Thoracic aorta (tissue), 2 donors: ENCODE measurements at regions not wholly inside any gene's neighbourhood (a gene's known extent, or its start where the extent isn't known, plus 50 kb on each side); places are given as distances from the start of the nearest gene placed in this dataset.
"Not testable (repeated sequence)": the region's sequence is repeated elsewhere in the genome, so short reads cannot be mapped to it uniquely, and the experiment has no call there.

Source experiments
- ATAC-seq: fragments of 150-250 bp; one replicate; pipeline ENCODE4 v1.8.0; 2017; ENCODE audit warnings: low read depth; ENCODE audit not compliant: insufficient number of reproducible peaks, low FRiP score
- DNase-seq: peaks from one replicate; pipeline ENCODE4 v3.0.0-alpha.2; 2020; ENCODE audit warnings: low spot score
- H3K27ac ChIP-seq, 2 donors: fragments of 200-600 bp; sonication (generic); 1 replicate in 1 of 2; 2 replicates in 1 of 2; pipeline ENCODE4 v1.5.1; 2016; ENCODE audit warnings: mild to moderate bottlenecking in 2 of 2, moderate library complexity in 2 of 2
- H3K27me3 ChIP-seq: fragments of 200-600 bp; sonication (generic); replicated peaks from 2 replicates; pipeline ENCODE4 v1.6.0; 2016; ENCODE audit warnings: mild to moderate bottlenecking; ENCODE audit not compliant: insufficient read depth
- H3K36me3 ChIP-seq: fragments of 200-600 bp; sonication (generic); one replicate; pipeline ENCODE4 v1.5.1; 2016
- H3K4me1 ChIP-seq, 2 donors: fragments of 200-600 bp; sonication (generic); 1 replicate in 1 of 2; 2 replicates in 1 of 2; pipeline versions ENCODE4 v1.5.1 to v1.6.0; 2016; ENCODE audit warnings: low read depth in 2 of 2, mild to moderate bottlenecking in 1 of 2; ENCODE audit not compliant: control insufficient read depth in 1 of 2
- H3K4me3 ChIP-seq: fragments of 200-600 bp; sonication (generic); 2 replicates; pipeline ENCODE4 v1.5.1; 2016; ENCODE audit warnings: mild to moderate bottlenecking
- H3K9me3 ChIP-seq: fragments of 200-600 bp; sonication (generic); 2 replicates; pipeline ENCODE4 v1.5.1; 2016
- TF ChIP-seq, protein P1 (sequence below): fragments of 200-600 bp; sonication (generic); IDR thresholded peaks from one replicate; pipeline ENCODE4 v1.5.1; 2019; ENCODE audit warnings: antibody characterized with exemption

DNA sequence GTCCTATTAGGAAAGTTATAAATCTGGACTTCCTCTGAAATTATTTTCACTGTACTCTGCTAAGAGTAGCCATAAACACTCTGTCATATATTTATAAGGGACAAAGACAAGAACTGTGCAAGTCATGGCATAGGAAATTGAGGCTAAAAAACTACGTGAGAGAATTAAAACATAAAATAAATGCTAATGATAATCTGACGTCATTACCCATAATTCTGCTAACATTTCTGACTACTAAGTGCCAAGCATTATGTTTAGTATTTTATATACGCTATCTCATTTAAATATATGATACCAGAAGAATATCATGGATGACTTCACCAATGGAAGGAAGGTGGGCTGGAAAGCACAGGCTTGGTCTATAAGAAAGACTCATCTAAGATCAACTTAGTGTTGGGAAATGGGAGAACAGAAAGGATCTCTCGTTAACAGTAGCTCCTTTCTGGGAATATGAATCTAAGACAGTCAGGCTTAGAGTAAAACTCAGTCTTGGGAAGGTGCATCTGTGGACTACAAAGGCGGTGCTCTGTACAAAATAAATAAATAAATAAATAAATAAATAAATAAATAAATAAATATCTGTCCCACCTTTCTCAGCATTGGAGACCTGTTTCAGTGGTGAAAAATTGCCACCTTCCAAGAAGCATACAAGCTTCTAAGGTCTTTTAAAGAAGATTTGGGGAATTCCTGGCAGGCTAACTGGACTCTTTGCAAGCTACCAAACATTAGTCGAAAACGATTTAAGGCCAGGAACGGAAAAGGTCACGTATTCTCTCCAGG lies 267.4 kb downstream of the CGGBP1 start:
- TF ChIP-seq, protein P1, sequence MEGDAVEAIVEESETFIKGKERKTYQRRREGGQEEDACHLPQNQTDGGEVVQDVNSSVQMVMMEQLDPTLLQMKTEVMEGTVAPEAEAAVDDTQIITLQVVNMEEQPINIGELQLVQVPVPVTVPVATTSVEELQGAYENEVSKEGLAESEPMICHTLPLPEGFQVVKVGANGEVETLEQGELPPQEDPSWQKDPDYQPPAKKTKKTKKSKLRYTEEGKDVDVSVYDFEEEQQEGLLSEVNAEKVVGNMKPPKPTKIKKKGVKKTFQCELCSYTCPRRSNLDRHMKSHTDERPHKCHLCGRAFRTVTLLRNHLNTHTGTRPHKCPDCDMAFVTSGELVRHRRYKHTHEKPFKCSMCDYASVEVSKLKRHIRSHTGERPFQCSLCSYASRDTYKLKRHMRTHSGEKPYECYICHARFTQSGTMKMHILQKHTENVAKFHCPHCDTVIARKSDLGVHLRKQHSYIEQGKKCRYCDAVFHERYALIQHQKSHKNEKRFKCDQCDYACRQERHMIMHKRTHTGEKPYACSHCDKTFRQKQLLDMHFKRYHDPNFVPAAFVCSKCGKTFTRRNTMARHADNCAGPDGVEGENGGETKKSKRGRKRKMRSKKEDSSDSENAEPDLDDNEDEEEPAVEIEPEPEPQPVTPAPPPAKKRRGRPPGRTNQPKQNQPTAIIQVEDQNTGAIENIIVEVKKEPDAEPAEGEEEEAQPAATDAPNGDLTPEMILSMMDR: no peak
- Histone ChIP-seq H3K4me3 (no peak overlapping the region), H3K4me1 (peaks cover 3 to 10% of the 10 kb centered on the region in 2 donors), H3K36me3 (no peaks in the 10 kb centered on the region), H3K9me3 (no peaks in the 10 kb centered on the region), H3K27me3 (no peaks in the 10 kb centered on the region), H3K27ac (no peak overlapping the region)
- ATAC-seq (no peak), DNase-seq (no peak)

DNA sequence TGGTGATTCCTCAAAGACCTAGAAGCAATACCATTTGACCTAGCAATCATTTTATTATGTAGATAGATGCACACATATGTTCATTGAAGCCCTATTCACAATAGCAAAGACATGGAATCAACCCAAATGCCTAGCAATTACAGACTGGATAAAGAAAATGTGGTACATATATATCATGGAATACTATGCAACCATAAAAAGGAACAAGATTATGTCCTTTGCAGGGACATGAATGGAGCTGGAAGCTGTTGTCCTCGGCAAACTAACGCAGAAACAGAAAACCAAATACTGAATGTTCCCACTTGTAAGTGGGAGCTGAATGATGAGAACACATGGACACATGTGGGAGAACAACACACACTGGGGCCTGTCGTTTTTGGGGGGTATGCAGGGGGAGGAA lies 269.8 kb downstream of the CGGBP1 start:
- not testable (repeated sequence) for DNase-seq, H3K36me3 ChIP-seq, ATAC-seq, H3K4me3 ChIP-seq, H3K27me3 ChIP-seq, H3K9me3 ChIP-seq, H3K27ac ChIP-seq
- H3K4me1 ChIP-seq: peaks cover 3 to 10% of the 10 kb centered on the region in 2 donors

DNA sequence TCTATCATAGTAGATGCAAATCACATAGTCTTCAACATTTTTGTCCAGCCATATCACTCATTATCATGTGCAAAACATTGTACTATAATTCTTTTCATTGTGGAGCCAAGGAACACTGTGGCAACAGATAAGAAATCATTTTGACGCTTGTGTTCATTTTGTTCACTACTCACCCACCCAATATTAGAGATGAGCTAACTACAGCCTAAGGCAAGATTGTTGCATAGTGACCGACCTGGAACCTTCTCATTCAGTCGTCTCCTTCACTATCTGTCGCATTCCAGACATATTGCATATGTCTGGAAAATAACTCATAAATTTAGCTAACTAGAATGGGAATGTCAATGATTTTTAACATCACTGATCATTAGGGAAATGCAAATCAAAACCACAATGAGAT lies 270.3 kb downstream of the CGGBP1 start:
- no peaks in the 10 kb centered on the region for H3K36me3 ChIP-seq
- no peak overlapping the region for H3K4me3 ChIP-seq
- H3K9me3 ChIP-seq: no peaks in the 10 kb centered on the region
- H3K27ac ChIP-seq: no peak overlapping the region
- H3K27me3 ChIP-seq: no peaks in the 10 kb centered on the region
- ATAC-seq (no peak), DNase-seq (no peak)
- H3K4me1 ChIP-seq: peaks cover 3 to 10% of the 10 kb centered on the region in 2 donors
- TF ChIP-seq, protein P1: no peak

DNA sequence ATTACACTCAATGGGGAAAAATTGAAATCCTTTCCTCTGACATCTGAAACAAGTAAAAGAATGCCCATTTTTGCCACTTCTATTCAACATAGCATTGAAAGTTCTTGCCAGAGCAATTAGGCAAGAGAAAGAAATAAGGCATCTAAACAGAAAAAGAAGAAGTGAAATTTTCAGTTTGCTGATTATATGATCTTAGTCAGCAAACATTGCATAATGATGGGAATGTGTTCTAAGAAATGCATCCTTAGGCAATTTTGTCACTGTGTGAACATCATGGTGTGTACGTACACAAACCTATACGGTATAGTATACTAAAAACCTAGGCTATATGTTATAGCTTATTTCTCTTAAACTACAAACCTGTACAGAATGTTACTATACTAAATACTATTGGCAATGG lies 278.0 kb downstream of the CGGBP1 start:
- no peaks in the 10 kb centered on the region for H3K27me3 ChIP-seq
- H3K36me3 ChIP-seq: no peaks in the 10 kb centered on the region

DNA sequence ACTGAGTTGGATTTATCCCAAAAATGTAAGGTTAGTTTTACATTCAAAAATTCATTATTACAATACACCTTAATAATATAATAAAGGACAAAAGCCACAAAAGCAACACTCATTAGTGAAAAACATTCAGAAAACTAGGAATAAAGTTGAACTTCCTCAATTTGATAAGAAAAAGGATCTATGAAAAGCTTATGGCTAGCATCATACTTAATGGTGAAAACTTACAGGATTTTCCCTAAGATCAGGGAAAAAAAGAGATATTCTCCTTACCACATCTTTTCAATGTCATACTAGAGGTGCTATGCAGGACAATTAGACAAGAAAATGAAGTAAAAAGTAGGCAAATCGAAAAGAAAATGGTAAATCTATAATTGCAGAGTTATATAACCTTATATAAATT lies 279.9 kb downstream of the CGGBP1 start:
- H3K27ac ChIP-seq: no peak overlapping the region
- no peaks in the 10 kb centered on the region for H3K9me3 ChIP-seq
- no peak overlapping the region for H3K4me3 ChIP-seq
- no peaks in the 10 kb centered on the region for H3K27me3 ChIP-seq
- H3K36me3 ChIP-seq: no peaks in the 10 kb centered on the region
- no peak for ATAC-seq
- TF ChIP-seq, protein P1: no peak
- DNase-seq: no peak
- H3K4me1 ChIP-seq: no peaks in the 10 kb centered on the region

More for the DNA sequence above, 278.0 kb downstream of the CGGBP1 start:
- Histone ChIP-seq H3K27ac (no peak overlapping the region), H3K4me1 (no peaks in the 10 kb centered on the region), H3K4me3 (no peak overlapping the region), H3K9me3 (no peaks in the 10 kb centered on the region)
- no peak for ATAC-seq
- TF ChIP-seq, protein P1: no peak
- DNase-seq: no peak
